NCI-H146 treated with DMSO at 0.1 percent for 48 hours (cell line): ENCODE measurements at regions not wholly inside any gene's neighbourhood (a gene's known extent, or its start where the extent isn't known, plus 50 kb on each side); places are given as distances from the start of the nearest gene placed in this dataset.

Experiments
- DNase-seq: peaks from one replicate; lab custom pipeline; 2025; ENCODE audit not compliant: unreplicated experiment; lab: John Stamatoyannopoulos, UW

GRCh38 chr7:33750177-33750576 is 155.2 kb upstream of the BMPER start:
- no peak for DNase-seq

GRCh38 chr7:33751443-33751842 is 153.9 kb upstream of the BMPER start:
- DNase-seq = no peak

GRCh38 chr7:33753881-33754525 is 151.3 kb upstream of the BMPER start:
- DNase-seq = no peak

DNA sequence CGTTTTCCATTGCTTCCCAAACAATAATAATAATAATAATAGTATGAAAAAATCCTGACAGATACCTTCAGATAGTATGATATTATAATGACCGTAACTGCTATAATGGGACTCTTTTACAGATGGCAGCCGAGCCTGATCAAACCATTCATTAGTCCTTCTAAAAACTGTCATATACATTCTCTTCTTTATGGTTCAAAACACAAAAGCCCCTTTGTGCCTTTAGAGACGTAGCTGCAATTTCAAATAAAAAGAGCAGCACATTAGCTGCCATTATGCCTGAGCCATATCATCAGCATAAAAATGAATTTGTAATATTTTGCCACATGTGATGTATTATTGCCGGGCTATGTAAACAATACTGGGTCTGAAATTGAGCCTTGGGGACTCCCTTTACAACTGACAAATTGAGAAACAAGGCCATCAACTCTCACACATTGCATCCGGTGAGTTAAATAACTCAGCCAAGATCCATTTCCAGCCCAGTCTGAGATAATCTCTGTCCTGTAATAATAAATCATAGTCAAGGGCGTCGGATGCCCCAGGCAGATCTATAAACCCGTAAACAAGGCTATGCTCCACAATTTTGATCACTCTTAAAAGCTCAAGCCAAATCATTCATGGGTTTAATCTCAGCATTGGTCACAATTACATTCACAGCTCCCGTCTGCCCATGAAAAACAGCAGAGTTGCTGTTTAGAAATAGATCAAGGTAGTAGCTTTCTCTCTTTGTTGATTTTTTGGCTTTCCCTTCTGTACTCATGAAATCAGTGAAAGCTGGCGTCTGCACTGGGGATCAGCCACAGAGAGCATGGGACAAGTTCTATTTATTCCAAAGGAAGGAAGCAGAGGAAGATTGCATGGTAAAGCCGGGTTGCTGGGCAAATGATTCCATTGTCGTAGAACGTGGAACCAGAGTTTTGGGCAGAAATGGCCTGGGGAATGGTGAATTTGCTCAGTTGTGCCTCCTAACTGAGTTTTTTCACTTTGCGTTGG is 150.1 kb upstream of the BMPER start:
- DNase-seq = no peak

- DNase-seq = no peak
These were observed 148.3 kb upstream of the BMPER start for GRCh38 chr7:33757050-33757449.

DNA sequence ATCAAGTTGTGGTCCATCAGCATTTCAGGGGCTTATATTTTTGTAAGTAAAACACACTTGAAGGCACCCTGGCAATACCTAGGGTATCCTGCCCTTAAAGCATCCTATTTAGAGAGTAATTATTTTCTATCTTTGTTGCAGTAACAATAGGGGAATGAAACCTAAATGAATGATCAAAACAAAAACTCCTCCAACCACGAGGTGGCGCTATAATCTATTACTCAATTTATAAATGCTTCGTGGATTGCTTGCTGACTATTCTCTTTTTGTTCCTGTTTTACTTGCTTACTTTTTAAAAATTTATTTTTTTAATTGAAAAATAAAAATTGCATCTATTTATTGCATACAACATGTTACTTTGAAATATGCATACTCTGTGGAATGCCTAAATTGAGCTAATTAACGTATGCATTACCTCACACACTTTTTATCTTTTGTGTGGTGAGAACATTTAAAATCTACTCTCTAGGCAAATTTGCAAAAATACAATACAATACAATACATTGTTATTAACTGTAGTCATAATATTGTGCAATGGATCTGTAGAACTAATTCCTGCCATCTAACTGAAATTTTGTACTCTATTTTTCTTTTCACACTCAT is 147.7 kb upstream of the BMPER start:
- peak; percentile 0 for DNase-seq

- no peak for DNase-seq
These were observed 145.2 kb upstream of the BMPER start for GRCh38 chr7:33760146-33760545.

GRCh38 chr7:33760834-33761233 is 144.5 kb upstream of the BMPER start:
- no peak for DNase-seq

DNA sequence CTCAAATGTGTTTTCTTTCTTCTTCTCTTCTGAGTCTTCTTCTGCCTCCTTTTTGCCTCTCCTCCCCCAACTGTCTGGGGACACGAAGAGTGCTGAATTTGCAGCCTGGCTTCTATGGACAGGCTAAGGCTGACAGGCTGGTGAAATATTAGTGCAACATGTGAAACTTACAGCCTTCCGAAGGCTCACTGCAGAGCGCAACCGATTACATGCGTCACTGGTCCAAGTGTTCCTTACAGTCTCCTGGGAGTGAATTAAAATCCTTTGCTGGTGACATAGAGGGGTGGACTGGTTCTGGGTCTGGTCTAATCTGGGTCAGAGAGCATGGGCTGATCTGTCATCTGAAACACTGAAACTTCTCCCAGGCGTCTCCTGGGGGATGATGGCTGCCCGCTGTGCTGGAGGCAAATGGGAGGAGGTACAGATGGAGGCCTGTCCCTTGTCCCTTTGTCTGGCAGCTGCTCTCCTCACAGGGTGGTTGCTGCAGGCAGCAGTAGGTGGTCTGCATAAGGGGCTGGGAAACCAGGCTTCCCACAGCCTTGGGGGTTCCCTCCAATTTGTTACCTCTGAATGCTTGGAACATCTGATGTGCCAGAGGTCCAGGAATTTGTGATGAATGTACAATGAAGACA is 143.8 kb upstream of the BMPER start:
- no peak for DNase-seq

GRCh38 chr7:33762151-33762910 is 143.0 kb upstream of the BMPER start:
- no peak for DNase-seq

GRCh38 chr7:33762911-33763306 is 142.4 kb upstream of the BMPER start:
- no peak for DNase-seq

GRCh38 chr7:33764752-33765451 is 140.4 kb upstream of the BMPER start:
- no peak for DNase-seq

GRCh38 chr7:33766405-33766804 is 138.9 kb upstream of the BMPER start:
- no peak for DNase-seq

- DNase-seq = no peak
These were observed 135.4 kb upstream of the BMPER start for GRCh38 chr7:33769930-33770329.

GRCh38 chr7:33770576-33770975 is 134.8 kb upstream of the BMPER start:
- DNase-seq = no peak

DNA sequence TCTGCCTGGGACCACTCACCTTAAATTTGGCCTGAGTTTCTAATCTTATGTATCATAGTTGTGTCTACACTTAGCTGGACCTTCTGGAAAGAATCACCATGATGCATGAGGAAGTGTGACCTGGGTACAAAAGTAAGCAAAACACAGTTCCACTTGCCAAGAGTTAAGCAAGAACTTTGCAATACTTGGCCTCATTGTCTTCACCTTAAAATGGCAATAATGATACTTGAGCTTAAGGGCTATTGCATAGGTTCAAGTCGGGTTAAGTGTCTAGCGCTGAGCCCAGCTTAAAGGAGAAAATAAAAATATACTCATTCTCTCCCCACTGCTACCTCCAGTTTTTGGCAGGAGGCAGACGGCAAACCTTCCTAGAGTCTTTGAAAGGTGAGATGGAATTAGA is 133.9 kb upstream of the BMPER start:
- no peak for DNase-seq

GRCh38 chr7:33773053-33773452 is 132.3 kb upstream of the BMPER start:
- no peak for DNase-seq

DNA sequence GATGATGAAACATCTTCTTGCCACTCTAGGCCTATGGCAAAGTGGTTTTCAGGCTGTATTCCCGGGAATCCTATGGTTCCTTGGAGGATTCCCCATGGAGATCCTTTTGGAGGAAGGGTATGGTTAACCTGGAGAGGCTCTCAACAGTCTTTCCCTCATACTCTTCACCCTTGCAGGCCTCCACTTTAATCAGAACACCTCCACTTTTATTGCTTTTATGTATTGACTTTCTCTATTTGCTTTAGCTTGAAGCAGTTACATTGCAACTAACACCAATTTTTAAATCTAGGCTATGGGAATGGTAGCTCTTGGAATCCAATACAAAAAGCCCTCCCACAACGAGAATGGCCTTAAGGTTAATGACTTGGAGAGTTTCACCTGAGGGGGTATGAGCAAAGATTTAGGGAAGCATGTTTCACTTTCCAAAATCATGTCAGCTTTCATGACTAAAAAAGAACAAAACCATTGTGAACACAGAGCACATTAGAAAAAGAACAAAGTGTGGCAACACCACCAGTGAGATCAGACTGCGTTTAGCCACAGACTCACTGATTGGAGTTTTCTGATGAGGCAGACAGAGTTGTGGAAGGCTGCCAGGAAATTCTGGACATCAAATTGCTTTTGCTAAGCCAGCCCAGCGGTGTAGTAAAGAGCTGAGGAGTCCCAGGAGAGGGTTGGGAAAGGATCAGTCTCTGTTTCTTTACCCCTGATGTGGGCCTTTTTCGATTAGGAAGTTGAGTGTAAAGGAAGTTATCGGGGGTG is 130.4 kb upstream of the BMPER start:
- no peak for DNase-seq

- no peak for DNase-seq
These were observed 129.5 kb upstream of the BMPER start for GRCh38 chr7:33775790-33776189.
